A549 (cell line): ENCODE measurements at regions not wholly inside any gene's neighbourhood (a gene's known extent, or its start where the extent isn't known, plus 50 kb on each side); places are given as distances from the start of the nearest gene placed in this dataset.

Experiments used
- ATAC-seq, 2 experiments: fragments of 200-7000 bp in 1 of 2; fragments of >200 bp in 1 of 2; cut with Nextera tagmentation in 1 of 2; cut with Tn5 transposase in 1 of 2; 3 replicates each; pipeline versions ENCODE4 v1.8.0 to v1.9.1; 2018 to 2020; ENCODE audit warnings: mild to moderate bottlenecking in 1 of 2, moderate library complexity in 1 of 2
- CTCF ChIA-PET: fragments of 300-600 bp; sonication (Branson Sonifier 250); formaldehyde crosslinking; extraction: SDS; loops from one replicate; lab custom pipeline; 2021; ENCODE audit warnings: antibody characterized with exemption, inconsistent platforms; lab: Yijun Ruan, JAX
- POLR2A ChIA-PET: fragments of 350-600 bp; formaldehyde crosslinking; extraction: SDS; loops from one replicate; lab custom pipeline; 2021; ENCODE audit warnings: antibody characterized with exemption, inconsistent platforms; lab: Yijun Ruan, JAX
- DNase-seq, 2 experiments: peaks; one replicate each; pipeline versions ENCODE4 v3.0.0 to v3.0.0-alpha.2; 2011 to 2016; ENCODE audit warnings: low read depth in 1 of 2, low spot score in 1 of 2
- FAIRE-seq: peaks from 2 replicates; lab custom pipeline; 2011; peaks lifted over from hg19 to GRCh38; lab: Jason Lieb, UNC
- H3K27ac ChIP-seq, 2 experiments: fragments of >200 bp; sonication (Bioruptor Twin); formaldehyde crosslinking; 3 replicates each; pipeline ENCODE4 v1.5.1; 2016 to 2017
- H3K4me1 ChIP-seq: fragments of >200 bp; sonication (Bioruptor Twin); formaldehyde crosslinking; 3 replicates; pipeline ENCODE4 v1.6.1; 2016
- H3K4me2 ChIP-seq: fragments of >200 bp; sonication (Bioruptor Twin); formaldehyde crosslinking; 3 replicates; pipeline ENCODE4 v1.6.1; 2016
- H3K4me3 ChIP-seq: fragments of >200 bp; sonication (Bioruptor Twin); formaldehyde crosslinking; 3 replicates; pipeline ENCODE4 v1.5.1; 2016
- H3K9me3 ChIP-seq: fragments of >200 bp; sonication (Bioruptor Twin); formaldehyde crosslinking; 3 replicates; pipeline ENCODE4 v1.6.1; 2016
- CBX2 ChIP-seq: fragments of 200-600 bp; sonication (generic); IDR thresholded peaks from 2 replicates; pipeline ENCODE4 v1.6.1; 2016; ENCODE audit warnings: low read depth, mild to moderate bottlenecking, borderline replicate concordance
- CEBPB ChIP-seq, 2 experiments: fragments of >200 bp in 1 of 2; sonication (Bioruptor Twin) in 1 of 2; formaldehyde crosslinking in 1 of 2; IDR thresholded peaks; 2 replicates each; pipeline ENCODE4 v1.6.1; 2012 to 2016
- CHD4 ChIP-seq: fragments of 200-600 bp; sonication (generic); IDR thresholded peaks from 2 replicates; pipeline ENCODE4 v1.6.1; 2016; ENCODE audit warnings: antibody characterized with exemption, mild to moderate bottlenecking, borderline replicate concordance
- FOXS1 ChIP-seq: fragments of 250-450 bp; sonication (Bioruptor Pico); IDR thresholded peaks from 2 replicates; pipeline ENCODE4 v1.5.0; 2020; ENCODE audit warnings: mild to moderate bottlenecking, moderate library complexity
- HDAC2 ChIP-seq: fragments of 200-600 bp; sonication (generic); IDR thresholded peaks from 2 replicates; pipeline ENCODE4 v1.6.1; 2016
- HEYL ChIP-seq: fragments of 250-450 bp; sonication (Bioruptor Pico); IDR thresholded peaks from 2 replicates; pipeline ENCODE4 v1.8.0; 2021; ENCODE audit warnings: mild to moderate bottlenecking, moderate library complexity
- HOXA7 ChIP-seq: fragments of 250-450 bp; sonication (Bioruptor Pico); IDR thresholded peaks from 2 replicates; pipeline ENCODE4 v1.5.0; 2020; ENCODE audit warnings: mild to moderate bottlenecking, moderate library complexity
- JUNB ChIP-seq: fragments of >200 bp; sonication (Bioruptor Twin); formaldehyde crosslinking; IDR thresholded peaks from 2 replicates; pipeline ENCODE4 v1.6.1; 2016
- KDM5A ChIP-seq: fragments of 200-600 bp; sonication (generic); IDR thresholded peaks from 2 replicates; pipeline ENCODE4 v1.6.1; 2016; ENCODE audit warnings: antibody characterized with exemption, mild to moderate bottlenecking
- MAZ ChIP-seq: fragments of 150-350 bp; IDR thresholded peaks from 2 replicates; pipeline ENCODE4 v1.6.1; 2014; ENCODE audit warnings: antibody characterized with exemption, low read depth, low read length, borderline replicate concordance
- NPAS2 ChIP-seq: fragments of 250-450 bp; sonication (Bioruptor Pico); IDR thresholded peaks from 2 replicates; pipeline ENCODE4 v1.8.0; 2022; ENCODE audit warnings: mild to moderate bottlenecking, moderate library complexity, borderline replicate concordance
- RARB ChIP-seq: fragments of 250-450 bp; sonication (Bioruptor Pico); IDR thresholded peaks from 2 replicates; pipeline ENCODE4 v1.8.0; 2021; ENCODE audit warnings: mild to moderate bottlenecking, moderate library complexity
- RFX5 ChIP-seq: fragments of 450-650 bp; IDR thresholded peaks from 2 replicates; pipeline ENCODE4 v1.7.1; 2014; ENCODE audit warnings: antibody characterized with exemption, mild to moderate bottlenecking, moderate library complexity
- SMC3 ChIP-seq: fragments of >200 bp; sonication (Bioruptor Twin); formaldehyde crosslinking; IDR thresholded peaks from 3 replicates; pipeline ENCODE4 v1.6.1; 2018; ENCODE audit warnings: inconsistent platforms
- SREBF2 ChIP-seq: fragments of 450-650 bp; IDR thresholded peaks from 2 replicates; pipeline ENCODE4 v1.6.1; 2014; ENCODE audit warnings: mild to moderate bottlenecking, moderate library complexity
- ZFP36 ChIP-seq: fragments of 450-650 bp; IDR thresholded peaks from 2 replicates; pipeline ENCODE4 v1.6.1; 2014; ENCODE audit warnings: borderline replicate concordance; ENCODE audit not compliant: partially characterized antibody
- WGBS: methylation state at CpG from one replicate; pipeline ENCODE4 v1.1.6; 2017; ENCODE audit errors: missing lambda C conversion rate; 5-methylcytosine and 5-hydroxymethylcytosine counted together
- TF ChIP-seq, protein P1 (sequence below): IDR thresholded peaks from 2 replicates; pipeline ENCODE4 v1.6.1; 2012; ENCODE audit warnings: low read depth, borderline replicate concordance
- TF ChIP-seq, protein P2 (sequence below): fragments of 250-450 bp; sonication (Bioruptor Pico); IDR thresholded peaks from 2 replicates; pipeline ENCODE4 v1.5.0; 2021; ENCODE audit warnings: mild to moderate bottlenecking, moderate library complexity, borderline replicate concordance
- TF ChIP-seq, protein P3 (sequence below): fragments of 200-600 bp; sonication (generic); IDR thresholded peaks from 2 replicates; pipeline ENCODE4 v1.6.1; 2016; ENCODE audit warnings: antibody characterized with exemption, mild to moderate bottlenecking, moderate library complexity
- TF ChIP-seq, protein P4 (sequence below): IDR thresholded peaks from 2 replicates; pipeline ENCODE4 v1.6.1; 2012
- TF ChIP-seq, protein P5 (sequence below): fragments of >200 bp; sonication (Bioruptor Twin); formaldehyde crosslinking; IDR thresholded peaks from 2 replicates; pipeline ENCODE4 v1.6.1; 2016
- TF ChIP-seq, protein P6 (sequence below): fragments of 150-350 bp; IDR thresholded peaks from 2 replicates; pipeline ENCODE4 v1.6.1; 2014; ENCODE audit warnings: low read depth, mild to moderate bottlenecking, low read length

DNA sequence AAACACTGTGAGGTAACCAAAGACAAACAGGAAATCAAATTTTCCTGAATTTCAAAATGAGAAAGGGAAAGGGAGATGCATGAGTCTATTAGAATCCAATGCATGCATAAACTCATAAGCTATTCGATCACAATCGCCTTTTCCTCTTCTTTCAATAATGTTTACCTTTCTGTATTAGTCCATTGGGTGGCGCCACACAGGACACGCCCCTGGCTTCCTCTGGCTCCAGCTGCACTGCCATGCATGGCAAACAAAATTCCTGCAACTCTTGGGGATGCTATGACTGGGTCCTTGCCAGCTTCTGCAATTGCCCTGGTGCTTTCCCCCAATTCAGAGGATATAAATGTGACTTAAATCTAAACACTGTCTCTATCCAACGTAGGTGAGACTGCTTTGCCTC, 424.5 kb upstream of the PCDH7 start:
- ChIA-PET POLR2A (no interaction called here), CTCF (no interaction called here)
- H3K9me3 ChIP-seq: no peaks in the 10 kb centered on the region
- ATAC-seq: no peak
- H3K4me3 ChIP-seq: no peak overlapping the region
- H3K4me1 ChIP-seq: no peaks in the 10 kb centered on the region
- no peak for TF ChIP-seq ZFP36
- no peak for TF ChIP-seq SMC3
- no peak for TF ChIP-seq NPAS2 (CRISPR knock-in tag)
- TF ChIP-seq RFX5: no peak
- TF ChIP-seq HDAC2: no peak
- TF ChIP-seq, protein P1, sequence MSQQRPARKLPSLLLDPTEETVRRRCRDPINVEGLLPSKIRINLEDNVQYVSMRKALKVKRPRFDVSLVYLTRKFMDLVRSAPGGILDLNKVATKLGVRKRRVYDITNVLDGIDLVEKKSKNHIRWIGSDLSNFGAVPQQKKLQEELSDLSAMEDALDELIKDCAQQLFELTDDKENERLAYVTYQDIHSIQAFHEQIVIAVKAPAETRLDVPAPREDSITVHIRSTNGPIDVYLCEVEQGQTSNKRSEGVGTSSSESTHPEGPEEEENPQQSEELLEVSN: no peak
- TF ChIP-seq, protein P2, sequence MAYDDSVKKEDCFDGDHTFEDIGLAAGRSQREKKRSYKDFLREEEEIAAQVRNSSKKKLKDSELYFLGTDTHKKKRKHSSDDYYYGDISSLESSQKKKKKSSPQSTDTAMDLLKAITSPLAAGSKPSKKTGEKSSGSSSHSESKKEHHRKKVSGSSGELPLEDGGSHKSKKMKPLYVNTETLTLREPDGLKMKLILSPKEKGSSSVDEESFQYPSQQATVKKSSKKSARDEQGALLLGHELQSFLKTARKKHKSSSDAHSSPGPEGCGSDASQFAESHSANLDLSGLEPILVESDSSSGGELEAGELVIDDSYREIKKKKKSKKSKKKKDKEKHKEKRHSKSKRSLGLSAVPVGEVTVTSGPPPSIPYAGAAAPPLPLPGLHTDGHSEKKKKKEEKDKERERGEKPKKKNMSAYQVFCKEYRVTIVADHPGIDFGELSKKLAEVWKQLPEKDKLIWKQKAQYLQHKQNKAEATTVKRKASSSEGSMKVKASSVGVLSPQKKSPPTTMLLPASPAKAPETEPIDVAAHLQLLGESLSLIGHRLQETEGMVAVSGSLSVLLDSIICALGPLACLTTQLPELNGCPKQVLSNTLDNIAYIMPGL (CRISPR knock-in tag): no peak
- TF ChIP-seq RARB (CRISPR knock-in tag): no peak
- H3K27ac ChIP-seq: no peak overlapping the region
- WGBS: 19% methylated on average over 5 of the region's 5 CpGs
- no peak for FAIRE-seq
- H3K4me2 ChIP-seq: no peak overlapping the region
- no peak for DNase-seq

DNA sequence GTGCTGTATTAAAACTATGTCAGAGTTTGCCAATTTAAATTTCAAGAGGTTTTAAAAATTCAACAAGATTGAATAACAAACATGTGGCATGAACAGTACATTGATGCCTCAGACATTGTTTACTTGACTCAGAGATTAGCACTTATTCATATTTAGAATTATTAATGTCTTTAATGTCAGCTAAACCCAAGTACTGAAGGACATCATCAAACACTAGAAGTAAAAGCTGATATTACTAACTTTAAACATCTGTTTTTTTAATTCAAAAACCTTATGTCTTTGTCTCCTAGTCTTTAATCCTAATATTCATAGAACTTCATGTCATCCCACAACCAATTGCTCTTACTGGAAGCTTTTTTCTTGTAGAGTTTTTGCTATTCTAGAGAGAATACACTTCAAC, 406.2 kb upstream of the PCDH7 start:
- H3K4me3 ChIP-seq: no peak overlapping the region
- no peaks in the 10 kb centered on the region for H3K9me3 ChIP-seq
- ATAC-seq (no peak), DNase-seq (no peak), FAIRE-seq (no peak)
- ChIA-PET POLR2A (no interaction called here), CTCF (no interaction called here)
- no peaks in the 10 kb centered on the region for H3K4me1 ChIP-seq
- TF ChIP-seq, protein P3, sequence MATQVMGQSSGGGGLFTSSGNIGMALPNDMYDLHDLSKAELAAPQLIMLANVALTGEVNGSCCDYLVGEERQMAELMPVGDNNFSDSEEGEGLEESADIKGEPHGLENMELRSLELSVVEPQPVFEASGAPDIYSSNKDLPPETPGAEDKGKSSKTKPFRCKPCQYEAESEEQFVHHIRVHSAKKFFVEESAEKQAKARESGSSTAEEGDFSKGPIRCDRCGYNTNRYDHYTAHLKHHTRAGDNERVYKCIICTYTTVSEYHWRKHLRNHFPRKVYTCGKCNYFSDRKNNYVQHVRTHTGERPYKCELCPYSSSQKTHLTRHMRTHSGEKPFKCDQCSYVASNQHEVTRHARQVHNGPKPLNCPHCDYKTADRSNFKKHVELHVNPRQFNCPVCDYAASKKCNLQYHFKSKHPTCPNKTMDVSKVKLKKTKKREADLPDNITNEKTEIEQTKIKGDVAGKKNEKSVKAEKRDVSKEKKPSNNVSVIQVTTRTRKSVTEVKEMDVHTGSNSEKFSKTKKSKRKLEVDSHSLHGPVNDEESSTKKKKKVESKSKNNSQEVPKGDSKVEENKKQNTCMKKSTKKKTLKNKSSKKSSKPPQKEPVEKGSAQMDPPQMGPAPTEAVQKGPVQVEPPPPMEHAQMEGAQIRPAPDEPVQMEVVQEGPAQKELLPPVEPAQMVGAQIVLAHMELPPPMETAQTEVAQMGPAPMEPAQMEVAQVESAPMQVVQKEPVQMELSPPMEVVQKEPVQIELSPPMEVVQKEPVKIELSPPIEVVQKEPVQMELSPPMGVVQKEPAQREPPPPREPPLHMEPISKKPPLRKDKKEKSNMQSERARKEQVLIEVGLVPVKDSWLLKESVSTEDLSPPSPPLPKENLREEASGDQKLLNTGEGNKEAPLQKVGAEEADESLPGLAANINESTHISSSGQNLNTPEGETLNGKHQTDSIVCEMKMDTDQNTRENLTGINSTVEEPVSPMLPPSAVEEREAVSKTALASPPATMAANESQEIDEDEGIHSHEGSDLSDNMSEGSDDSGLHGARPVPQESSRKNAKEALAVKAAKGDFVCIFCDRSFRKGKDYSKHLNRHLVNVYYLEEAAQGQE: no peak
- TF ChIP-seq, protein P4, sequence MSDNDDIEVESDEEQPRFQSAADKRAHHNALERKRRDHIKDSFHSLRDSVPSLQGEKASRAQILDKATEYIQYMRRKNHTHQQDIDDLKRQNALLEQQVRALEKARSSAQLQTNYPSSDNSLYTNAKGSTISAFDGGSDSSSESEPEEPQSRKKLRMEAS: no peak
- TF ChIP-seq, protein P5, sequence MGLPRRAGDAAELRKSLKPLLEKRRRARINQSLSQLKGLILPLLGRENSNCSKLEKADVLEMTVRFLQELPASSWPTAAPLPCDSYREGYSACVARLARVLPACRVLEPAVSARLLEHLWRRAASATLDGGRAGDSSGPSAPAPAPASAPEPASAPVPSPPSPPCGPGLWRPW: no peak
- no peak for TF ChIP-seq CHD4
- TF ChIP-seq KDM5A: no peak
- TF ChIP-seq FOXS1 (CRISPR knock-in tag): no peak
- no peak for TF ChIP-seq CEBPB (IDR thresholded peaks at IDR 0.05)
- no peak for TF ChIP-seq HEYL
- TF ChIP-seq SREBF2: no peak
- H3K27ac ChIP-seq: no peak overlapping the region
- H3K4me2 ChIP-seq: no peak overlapping the region

DNA sequence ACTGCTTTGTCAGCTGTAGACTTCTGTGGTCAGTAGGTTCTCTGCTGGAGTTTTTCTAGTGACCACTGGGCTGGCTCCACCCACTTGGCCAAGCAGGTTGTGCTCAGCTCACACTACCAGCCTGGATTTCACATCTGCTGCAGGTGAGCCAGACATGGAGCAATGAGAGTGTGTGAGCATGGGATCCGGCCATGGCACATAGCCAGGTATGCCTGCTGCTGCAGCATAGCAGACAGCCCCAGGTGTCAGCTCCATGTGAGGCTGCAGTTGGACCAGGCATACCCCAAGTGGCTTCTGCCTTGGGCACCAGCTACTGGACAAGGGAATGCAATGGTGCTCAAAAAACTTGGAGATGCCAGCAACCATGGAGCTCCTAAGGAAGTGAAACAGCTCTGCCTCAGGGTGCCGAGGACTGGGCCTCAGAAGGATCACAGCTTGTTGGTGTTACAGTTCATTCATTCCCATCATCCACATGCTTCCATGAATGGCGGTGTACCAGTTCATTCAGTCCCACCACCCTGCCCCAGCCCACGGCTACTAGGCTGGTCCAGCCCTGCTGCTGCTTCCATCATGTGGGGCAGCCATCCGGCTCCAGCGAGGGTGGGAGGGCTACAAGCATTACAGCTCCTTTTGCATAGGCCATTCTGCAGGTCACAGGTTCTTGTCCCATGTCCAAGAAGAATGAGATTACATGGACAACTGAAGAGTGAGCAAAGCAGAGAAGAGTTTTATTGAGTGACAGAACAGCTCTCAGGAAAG, 389.1 kb upstream of the PCDH7 start:
- ChIA-PET POLR2A (no interaction called here), CTCF (no interaction called here)
- DNase-seq (no peak), FAIRE-seq (no peak), ATAC-seq (no peak)
- H3K4me1 ChIP-seq: no peaks in the 10 kb centered on the region
- H3K4me2 ChIP-seq: no peak overlapping the region
- no peak overlapping the region for H3K4me3 ChIP-seq
- H3K9me3 ChIP-seq: no peaks in the 10 kb centered on the region
- 19% methylated on average over 5 of the region's 6 CpGs for WGBS
- no peak overlapping the region for H3K27ac ChIP-seq
- TF ChIP-seq SREBF2: no peak
- no peak for TF ChIP-seq MAZ
- TF ChIP-seq HOXA7: no peak
- TF ChIP-seq JUNB: no peak
- TF ChIP-seq, protein P3: no peak
- TF ChIP-seq, protein P6, sequence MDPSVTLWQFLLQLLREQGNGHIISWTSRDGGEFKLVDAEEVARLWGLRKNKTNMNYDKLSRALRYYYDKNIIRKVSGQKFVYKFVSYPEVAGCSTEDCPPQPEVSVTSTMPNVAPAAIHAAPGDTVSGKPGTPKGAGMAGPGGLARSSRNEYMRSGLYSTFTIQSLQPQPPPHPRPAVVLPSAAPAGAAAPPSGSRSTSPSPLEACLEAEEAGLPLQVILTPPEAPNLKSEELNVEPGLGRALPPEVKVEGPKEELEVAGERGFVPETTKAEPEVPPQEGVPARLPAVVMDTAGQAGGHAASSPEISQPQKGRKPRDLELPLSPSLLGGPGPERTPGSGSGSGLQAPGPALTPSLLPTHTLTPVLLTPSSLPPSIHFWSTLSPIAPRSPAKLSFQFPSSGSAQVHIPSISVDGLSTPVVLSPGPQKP: no peak
- no peak for TF ChIP-seq CBX2
